HepG2 (cell line): ENCODE measurements at regions not wholly inside any gene's neighbourhood (a gene's known extent, or its start where the extent isn't known, plus 50 kb on each side); places are given as distances from the start of the nearest gene placed in this dataset.

Source experiments
- ATAC-seq: fragments of 200-7000 bp; cut with Tn5 transposase; 3 replicates; pipeline ENCODE4 v1.9.1; 2020; ENCODE audit warnings: mild to moderate bottlenecking, moderate library complexity
- BruUV-seq: library from RNA; stranded (reverse); fragments of 400-500 nt; replicated peaks from 2 replicates; lab custom pipeline; 2021; lab: Mats Ljungman, UMichigan
- CTCF ChIA-PET: fragments of 300-600 bp; formaldehyde crosslinking; extraction: SDS; loops from one replicate; lab custom pipeline; 2021; ENCODE audit warnings: low total read pairs, inconsistent platforms, low intra/inter-chr PET ratio; lab: Yijun Ruan, JAX
- POLR2A ChIA-PET: fragments of 350-600 bp; sonication (Branson Sonifier 250); formaldehyde crosslinking; loops from one replicate; lab custom pipeline; 2020; ENCODE audit warnings: antibody characterized with exemption, inconsistent platforms; lab: Yijun Ruan, JAX
- DNase-seq: peaks from one replicate; pipeline ENCODE4 v3.0.0-alpha.2; 2015; ENCODE audit warnings: low spot score
- FAIRE-seq: peaks from 3 replicates; lab custom pipeline; 2011; peaks lifted over from hg19 to GRCh38; lab: Jason Lieb, UNC
- H2AFZ ChIP-seq: one replicate; pipeline ENCODE4 v1.6.1; 2011; ENCODE audit warnings: low read length, inconsistent platforms
- H3K27ac ChIP-seq: fragments of 300-600 bp; 3 replicates; pipeline ENCODE4 v1.8.0; 2011; ENCODE audit warnings: mixed run types, mild to moderate bottlenecking, mixed read lengths, low read length, inconsistent platforms; ENCODE audit not compliant: insufficient read depth; ENCODE audit errors: extremely low read length
- H3K27me3 ChIP-seq, 2 experiments: fragments of 200-600 bp in 1 of 2; 2 replicates in 1 of 2; 3 replicates in 1 of 2; pipeline versions ENCODE4 v1.6.0 to v1.8.0; 2011; ENCODE audit warnings: low read length in 2 of 2, mild to moderate bottlenecking in 2 of 2, moderate library complexity in 2 of 2, inconsistent platforms in 1 of 2; ENCODE audit not compliant: insufficient read depth in 2 of 2, control insufficient read depth in 1 of 2
- H3K36me3 ChIP-seq, 2 experiments: fragments of 200-600 bp in 1 of 2; replicated peaks in 1 of 2; 2 replicates in 1 of 2; 3 replicates in 1 of 2; pipeline versions ENCODE4 v1.5.1 to v1.8.0; 2011; ENCODE audit warnings: low read length in 2 of 2, inconsistent platforms in 1 of 2; ENCODE audit not compliant: insufficient read depth in 2 of 2, control insufficient read depth in 1 of 2
- H3K4me1 ChIP-seq: 2 replicates; pipeline ENCODE4 v1.5.1; 2012; ENCODE audit warnings: low read length, inconsistent platforms; ENCODE audit not compliant: insufficient read depth
- H3K4me2 ChIP-seq: 2 replicates; pipeline ENCODE4 v1.6.0; 2011; ENCODE audit warnings: low read depth, low read length, inconsistent platforms
- H3K4me3 ChIP-seq, 3 experiments: fragments of 200-600 bp in 1 of 3; sonication (generic), shearing (Covaris generic) in 1 of 3; replicated peaks in 1 of 3; 2 replicates each; pipeline ENCODE4 v1.5.1; 2011 to 2016; ENCODE audit warnings: low read length in 3 of 3, inconsistent platforms in 2 of 3, low read depth in 2 of 3, mild to moderate bottlenecking in 2 of 3, control low read depth in 1 of 3, mixed read lengths in 1 of 3; ENCODE audit not compliant: insufficient read depth in 1 of 3
- H3K79me2 ChIP-seq: one replicate; pipeline ENCODE4 v1.6.1; 2011; ENCODE audit warnings: low read length, inconsistent platforms; ENCODE audit not compliant: insufficient read depth
- H3K9ac ChIP-seq: 2 replicates; pipeline ENCODE4 v1.6.0; 2011; ENCODE audit warnings: mild to moderate bottlenecking, low read depth, low read length, inconsistent platforms; ENCODE audit not compliant: insufficient read depth
- H3K9me3 ChIP-seq: 2 replicates; pipeline ENCODE4 v1.5.1; 2012; ENCODE audit warnings: mild to moderate bottlenecking, low read length
- H4K20me1 ChIP-seq: 2 replicates; pipeline ENCODE4 v1.6.0; 2011; ENCODE audit warnings: inconsistent platforms, mild to moderate bottlenecking, low read length, moderate library complexity; ENCODE audit not compliant: insufficient read depth
- MAX ChIP-seq: IDR thresholded peaks from 2 replicates; pipeline ENCODE4 v1.6.1; 2012; ENCODE audit warnings: inconsistent platforms
- RBAK ChIP-seq: sonication (generic); formaldehyde crosslinking; IDR thresholded peaks from 2 replicates; pipeline ENCODE4 v1.5.1; 2020; ENCODE audit warnings: mild to moderate bottlenecking, missing genetic modification reagents
- SAFB2 ChIP-seq: sonication (generic); formaldehyde crosslinking; IDR thresholded peaks from 2 replicates; pipeline ENCODE4 v1.5.1; 2020; ENCODE audit warnings: missing genetic modification reagents, low read depth, mild to moderate bottlenecking, borderline replicate concordance
- SRF ChIP-seq: IDR thresholded peaks from 2 replicates; pipeline ENCODE4 v1.6.1; 2011; ENCODE audit warnings: mild to moderate bottlenecking, low read depth, low read length, moderate library complexity
- TARDBP ChIP-seq: sonication (generic); formaldehyde crosslinking; IDR thresholded peaks from 2 replicates; pipeline ENCODE4 v1.8.0; 2022; ENCODE audit warnings: mild to moderate bottlenecking, missing genetic modification reagents
- ZFAT ChIP-seq: sonication (generic); formaldehyde crosslinking; conservative IDR thresholded peaks from 2 replicates; pipeline ENCODE4 v1.8.1; 2023; ENCODE audit warnings: missing genetic modification reagents, inconsistent platforms
- ZNF256 ChIP-seq: sonication (generic); formaldehyde crosslinking; conservative IDR thresholded peaks from 2 replicates; pipeline ENCODE4 v1.4.0; 2020; ENCODE audit warnings: missing genetic modification reagents
- ZNF781 ChIP-seq: sonication (generic); formaldehyde crosslinking; IDR thresholded peaks from 2 replicates; pipeline ENCODE4 v1.5.1; 2020; ENCODE audit warnings: borderline replicate concordance, mild to moderate bottlenecking, missing genetic modification reagents; ENCODE audit errors: not compliant biosample characterization
- WGBS: methylation state at CpG from one replicate; pipeline ENCODE4 v1.1.6; 2017; ENCODE audit warnings: low lambda C conversion rate; 5-methylcytosine and 5-hydroxymethylcytosine counted together
- in situ Hi-C: cut with HindIII; loops from 2 replicates; pipeline ENCODE4 v1.10.0; 2017; ENCODE audit warnings: low pct_unique_long_range_greater_than_20kb; ENCODE audit not compliant: extremely low pct_ligation_motif_present
- intact Hi-C: fragments of 100-400 bp; cut with micrococcal nuclease; formaldehyde crosslinking; loops from one replicate; pipeline ENCODE4 v1.10.0; 2022; ENCODE audit not compliant: unreplicated experiment
- TF ChIP-seq, protein P1 (sequence below): IDR thresholded peaks from 2 replicates; pipeline ENCODE4 v1.6.1; 2018; ENCODE audit warnings: missing genetic modification reagents

DNA sequence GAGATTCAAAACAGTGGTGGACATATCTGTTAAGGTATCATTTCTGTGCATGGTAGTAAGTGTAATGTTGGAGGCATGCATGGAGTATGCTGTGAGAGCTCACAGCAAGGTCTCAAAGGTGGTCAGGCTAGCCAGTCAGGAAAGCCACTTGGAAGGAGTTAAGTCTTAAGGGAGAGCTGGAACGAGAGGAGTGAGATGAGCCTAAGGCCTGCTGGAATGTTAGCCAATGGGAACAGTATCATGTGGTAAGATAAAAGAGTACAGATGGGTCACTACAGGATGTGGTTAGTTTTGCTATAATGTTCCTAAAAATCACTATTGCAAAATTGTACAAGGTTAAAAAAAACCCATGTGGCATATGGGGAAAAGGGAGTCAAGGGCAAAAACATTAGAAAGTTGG, 311.7 kb upstream of the E2F7 start:
- in situ Hi-C loops (no loop called here), intact Hi-C loops (no loop called here)
- no peak for ATAC-seq
- DNase-seq = no peak
- ChIA-PET CTCF (no interaction called here), POLR2A (no interaction called here)
- H3K27me3 ChIP-seq = no peaks in the 10 kb centered on the region
- BruUV-seq = no TSS peak
- no peaks in the 10 kb centered on the region for H3K9me3 ChIP-seq
- H4K20me1 ChIP-seq = no peaks in the 10 kb centered on the region
- H3K36me3 ChIP-seq = no peaks in the 10 kb centered on the region
- no peak overlapping the region for H2AFZ ChIP-seq
- no peak overlapping the region for H3K4me2 ChIP-seq
- H3K9ac ChIP-seq = no peak overlapping the region
- WGBS = 7% methylated on average over 1 of the region's 1 CpG
- TF ChIP-seq ZFAT (CRISPR knock-in tag) (no peak), ZNF781 (CRISPR knock-in tag) (no peak), TARDBP (CRISPR knock-in tag) (no peak), RBAK (CRISPR knock-in tag) (no peak)
- no peak overlapping the region for H3K27ac ChIP-seq
- no peaks in the 10 kb centered on the region for H3K4me1 ChIP-seq
- no peak for FAIRE-seq
- no peak overlapping the region for H3K4me3 ChIP-seq
- no peaks in the 10 kb centered on the region for H3K79me2 ChIP-seq

DNA sequence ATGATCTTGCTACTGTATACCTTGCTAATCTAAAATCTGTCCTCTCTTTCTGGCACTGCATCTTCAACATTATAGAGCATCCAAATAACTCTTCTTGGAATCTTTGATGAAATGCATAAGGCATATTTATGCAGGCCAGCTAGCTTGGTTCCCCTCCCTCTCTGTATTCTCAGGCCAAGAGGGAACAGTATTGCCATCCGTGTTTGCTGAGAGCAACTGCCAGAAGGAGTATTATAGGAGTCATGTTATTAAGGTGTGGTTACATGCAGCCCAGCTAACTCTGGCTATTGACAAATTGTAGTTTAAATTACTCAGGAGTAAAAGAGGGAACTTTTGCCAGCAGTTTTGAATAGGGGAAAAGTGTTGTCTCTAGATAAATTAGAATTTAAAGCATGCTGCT, 309.3 kb upstream of the E2F7 start:
- TF ChIP-seq, protein P1, sequence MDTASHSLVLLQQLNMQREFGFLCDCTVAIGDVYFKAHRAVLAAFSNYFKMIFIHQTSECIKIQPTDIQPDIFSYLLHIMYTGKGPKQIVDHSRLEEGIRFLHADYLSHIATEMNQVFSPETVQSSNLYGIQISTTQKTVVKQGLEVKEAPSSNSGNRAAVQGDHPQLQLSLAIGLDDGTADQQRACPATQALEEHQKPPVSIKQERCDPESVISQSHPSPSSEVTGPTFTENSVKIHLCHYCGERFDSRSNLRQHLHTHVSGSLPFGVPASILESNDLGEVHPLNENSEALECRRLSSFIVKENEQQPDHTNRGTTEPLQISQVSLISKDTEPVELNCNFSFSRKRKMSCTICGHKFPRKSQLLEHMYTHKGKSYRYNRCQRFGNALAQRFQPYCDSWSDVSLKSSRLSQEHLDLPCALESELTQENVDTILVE (CRISPR knock-in tag) = no peak
- TF ChIP-seq MAX (no peak), SAFB2 (CRISPR knock-in tag) (no peak), SRF (no peak), ZNF256 (CRISPR knock-in tag) (no peak)
- ATAC-seq = no peak
- Histone ChIP-seq H3K79me2 (no peaks in the 10 kb centered on the region), H3K36me3 (no peaks in the 10 kb centered on the region), H3K9ac (no peak overlapping the region), H3K4me3 (no peak overlapping the region), H4K20me1 (no peaks in the 10 kb centered on the region), H3K4me2 (no peak overlapping the region), H3K4me1 (no peaks in the 10 kb centered on the region), H3K9me3 (no peaks in the 10 kb centered on the region), H3K27ac (no peak overlapping the region), H3K27me3 (no peaks in the 10 kb centered on the region), H2AFZ (no peak overlapping the region)
- FAIRE-seq = no peak
- DNase-seq = no peak
- BruUV-seq = no TSS peak
- in situ Hi-C loops (no loop called here), intact Hi-C loops (no loop called here)
- WGBS = 0% methylated on average over 1 of the region's 1 CpG
- ChIA-PET POLR2A (no interaction called here), CTCF (no interaction called here)
